ENCODE measurements at regions not wholly inside any gene's neighbourhood (a gene's known extent, or its start where the extent isn't known, plus 50 kb on each side); places are given as distances from the start of the nearest gene placed in this dataset.
"Not testable (repeated sequence)": the region's sequence is repeated elsewhere in the genome, so short reads cannot be mapped to it uniquely, and the experiment has no call there.

DNA sequence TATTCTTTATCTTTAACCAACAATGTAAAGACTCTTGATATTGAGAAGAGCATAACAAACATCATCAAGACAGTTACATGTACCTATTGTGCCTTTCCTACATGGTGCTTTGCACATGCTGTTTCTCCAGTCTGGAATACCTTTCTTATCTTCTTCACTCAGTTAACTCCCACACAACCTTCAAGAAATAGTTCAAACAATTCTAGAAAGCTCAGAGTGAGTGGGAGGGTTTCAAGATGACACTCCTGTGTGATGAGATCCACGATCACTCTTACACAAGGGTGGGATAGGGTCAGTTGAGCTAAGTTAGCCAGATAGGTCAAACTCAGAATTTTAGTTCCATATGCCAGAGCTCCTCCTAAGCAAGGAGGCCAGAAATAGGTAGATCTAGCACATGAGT is 915.5 kb downstream of the NR2F1-AS1 start:
- DNase-seq, result no peak

DNA sequence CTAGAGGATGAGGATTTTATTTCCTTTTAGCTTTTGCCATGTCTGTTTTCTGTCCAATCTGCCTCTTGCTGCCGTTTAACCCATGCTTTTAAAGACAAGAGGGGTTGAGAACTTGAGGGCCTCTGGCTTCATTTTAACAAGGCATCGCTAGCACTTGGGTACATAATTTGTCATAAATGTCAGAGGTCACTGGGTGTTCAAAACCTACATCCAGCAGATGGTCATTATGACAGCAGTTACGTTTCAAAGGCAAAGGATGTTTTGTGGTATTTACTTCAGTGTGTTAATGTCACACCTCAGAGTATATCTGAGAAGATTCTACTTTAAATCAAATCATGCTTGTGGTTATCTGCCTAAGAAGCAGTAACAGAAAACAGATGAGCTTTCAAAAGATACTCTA is 918.3 kb downstream of the NR2F1-AS1 start:
- DNase-seq, result no peak

DNA sequence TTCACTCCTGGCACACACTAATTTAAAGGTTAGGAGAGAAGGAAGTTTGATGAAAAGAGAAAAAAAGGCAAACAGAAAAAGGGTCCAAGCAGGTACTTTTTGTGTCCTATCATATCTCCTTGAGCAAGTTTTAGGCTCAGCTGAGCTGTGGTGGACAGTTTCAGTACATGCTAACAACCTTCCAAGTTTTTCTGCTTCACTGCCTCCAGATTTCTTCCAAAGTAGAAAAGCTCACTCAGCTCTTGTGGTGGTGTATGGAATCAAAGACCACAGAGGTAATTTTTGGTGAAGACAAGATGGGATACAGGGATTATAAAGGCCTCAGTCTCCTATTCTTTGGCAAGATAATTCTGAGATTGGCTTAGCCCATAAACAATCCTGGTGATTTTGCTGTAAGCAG is 921.8 kb downstream of the NR2F1-AS1 start:
- DNase-seq, result no peak

DNA sequence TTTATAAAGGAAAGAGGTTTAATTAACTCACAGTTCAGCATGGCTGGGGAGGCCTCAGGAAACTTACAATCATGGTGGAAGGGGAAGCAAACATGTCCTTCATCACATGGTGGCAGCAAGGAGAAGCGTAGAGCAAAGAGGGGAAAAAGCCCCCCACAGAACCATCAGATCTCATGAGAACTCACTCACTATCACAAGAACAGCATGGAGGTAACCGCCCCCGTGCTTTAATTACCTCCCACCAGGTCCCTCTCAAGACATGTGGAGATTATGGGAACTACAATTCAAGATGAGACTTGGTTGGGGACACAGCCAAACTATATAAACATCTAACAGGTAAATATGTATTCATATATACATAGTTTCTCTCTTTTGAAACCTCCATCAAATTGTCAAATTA is 926.4 kb downstream of the NR2F1-AS1 start:
- DNase-seq, result not testable (repeated sequence)

DNA sequence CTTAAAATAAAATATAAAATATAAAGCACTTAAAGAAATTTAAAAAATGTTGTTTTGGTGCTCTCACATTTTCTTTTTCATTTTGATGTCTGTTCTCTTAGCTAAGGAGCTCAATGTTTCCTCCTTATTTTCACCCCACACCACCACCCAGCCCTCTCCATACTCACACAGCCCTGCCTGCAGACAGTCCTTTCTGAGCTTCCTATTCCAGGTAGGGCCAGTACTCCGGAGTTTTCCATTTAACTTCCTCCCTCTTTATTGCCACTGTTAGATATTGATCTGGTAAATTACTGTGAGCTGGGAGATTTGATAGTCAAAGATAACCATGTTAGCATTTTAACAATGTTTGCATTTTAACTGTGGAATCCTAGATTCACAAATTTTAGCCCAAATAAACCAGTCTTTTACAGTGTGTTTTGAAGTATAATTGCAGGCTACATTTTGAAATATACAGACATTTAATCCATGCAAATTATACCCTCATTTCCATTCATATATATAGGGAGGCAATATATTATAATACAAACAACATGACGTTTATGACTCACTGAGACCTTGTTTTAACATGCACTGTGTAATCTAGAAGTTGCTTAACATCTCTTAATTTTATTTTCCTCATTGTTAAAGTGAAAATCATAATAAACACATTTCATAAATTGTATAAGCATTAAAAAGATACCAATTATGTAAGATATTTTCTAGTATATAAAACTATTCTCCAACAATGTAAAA is 927.1 kb downstream of the NR2F1-AS1 start:
- DNase-seq, result no peak

DNA sequence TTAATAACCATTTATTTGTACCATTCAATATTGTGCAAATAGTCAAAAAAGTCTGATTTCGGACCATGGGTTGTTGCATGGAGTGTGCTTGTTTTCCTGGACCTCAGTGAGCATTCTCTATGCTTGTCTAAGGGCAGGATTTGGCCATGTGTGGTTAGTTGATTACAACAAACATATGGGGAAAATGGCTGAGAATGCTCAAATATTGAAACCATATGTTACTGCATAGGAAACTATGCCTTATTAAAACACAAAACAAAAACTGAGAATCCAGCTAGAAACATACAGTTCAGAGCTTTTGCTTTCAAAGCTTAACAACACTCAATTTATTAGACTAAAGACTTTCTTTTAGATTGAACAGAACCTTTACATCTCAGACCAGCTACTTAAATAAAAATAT is 928.3 kb downstream of the NR2F1-AS1 start:
- DNase-seq, result no peak

DNA sequence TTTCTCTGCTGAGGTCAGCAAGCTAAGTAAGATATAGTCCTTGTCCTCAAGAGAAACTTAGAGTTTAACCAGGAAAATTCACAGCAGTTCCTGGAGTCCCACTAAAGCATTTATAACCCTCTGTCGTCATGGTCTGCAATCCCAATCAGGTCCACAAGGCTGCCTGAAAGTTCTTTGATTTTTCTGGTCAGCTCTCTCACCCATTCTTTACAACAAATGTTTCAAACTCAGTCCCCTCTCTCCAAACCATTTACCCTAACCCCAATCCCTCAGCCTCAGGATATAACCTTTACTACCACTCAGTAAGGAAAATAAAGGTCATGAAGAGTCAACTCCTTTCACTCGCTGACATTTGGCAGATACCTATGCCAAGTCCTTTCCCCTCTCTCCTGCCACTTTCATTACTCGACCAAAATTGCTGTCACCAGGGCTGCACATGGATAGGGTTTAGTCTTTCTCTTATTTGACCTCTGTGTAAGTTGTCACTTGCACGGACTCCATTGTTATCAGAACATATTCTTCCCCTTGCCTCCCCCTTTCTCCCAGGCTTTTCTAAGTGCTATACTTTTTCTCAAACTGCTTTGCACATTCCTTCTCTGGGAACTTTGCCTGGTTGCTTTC is 936.6 kb downstream of the NR2F1-AS1 start:
- DNase-seq, result no peak

DNA sequence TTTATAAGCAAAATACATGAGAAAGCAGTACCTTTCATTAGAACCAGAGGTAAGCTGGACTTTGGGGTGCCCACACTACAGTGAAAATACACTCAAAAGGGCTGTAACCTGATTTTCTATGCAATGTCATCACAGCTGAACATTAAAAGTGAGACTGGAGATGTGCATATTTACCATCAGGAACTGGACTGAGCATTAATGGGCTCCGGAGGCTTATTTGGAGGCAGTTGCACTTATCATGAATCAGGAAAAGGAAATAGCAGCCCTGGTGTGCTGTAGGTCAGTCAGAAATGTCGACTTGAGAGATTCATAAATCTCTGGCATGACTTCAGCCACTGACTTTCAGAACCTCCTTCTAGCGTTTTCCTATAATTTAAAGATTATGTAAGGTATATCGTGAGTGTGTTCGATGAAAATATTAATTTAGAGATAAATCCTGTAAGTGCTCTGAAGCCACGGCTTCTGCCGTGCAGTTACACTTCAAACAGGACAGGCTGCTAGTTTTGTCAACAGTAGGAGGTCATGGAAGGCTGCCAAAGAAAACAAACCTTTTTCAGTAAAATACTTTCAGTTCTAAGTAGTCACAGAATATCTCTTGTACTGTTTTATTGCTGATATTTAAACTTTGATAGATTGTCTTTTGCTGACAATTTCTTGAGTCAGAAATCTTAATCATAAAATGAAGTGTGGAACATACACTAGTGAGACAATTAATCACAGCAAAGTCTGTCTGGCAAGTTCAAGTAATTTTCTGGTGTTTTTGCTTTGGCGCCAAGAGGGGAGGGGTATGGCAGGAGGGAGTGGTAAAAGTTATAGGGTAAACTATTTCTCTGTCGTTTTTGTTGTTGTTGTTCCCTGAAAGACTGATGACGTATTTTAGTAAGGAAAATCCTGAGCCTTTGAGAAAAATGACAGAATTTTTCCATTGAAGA is 939.7 kb downstream of the NR2F1-AS1 start:
- DNase-seq, result no peak

DNA sequence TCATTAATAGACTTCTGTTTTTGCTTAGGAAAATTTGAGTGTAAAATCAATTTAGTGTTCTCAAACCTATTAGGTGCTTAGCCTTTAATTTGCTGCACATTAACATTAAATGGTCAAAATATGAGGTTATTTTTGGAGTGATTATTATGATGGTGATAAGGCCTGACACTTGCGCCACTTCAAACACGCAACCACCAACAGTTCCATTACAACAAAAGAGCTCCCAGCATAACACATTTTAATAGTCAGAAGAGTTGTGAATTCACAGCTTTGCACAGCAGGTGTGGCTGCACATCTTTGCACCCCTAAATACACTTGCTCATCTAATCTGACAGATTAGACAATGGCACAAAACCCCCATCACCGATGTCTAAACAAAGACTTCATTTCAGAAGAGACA is 940.7 kb downstream of the NR2F1-AS1 start:
- no peak for DNase-seq

DNA sequence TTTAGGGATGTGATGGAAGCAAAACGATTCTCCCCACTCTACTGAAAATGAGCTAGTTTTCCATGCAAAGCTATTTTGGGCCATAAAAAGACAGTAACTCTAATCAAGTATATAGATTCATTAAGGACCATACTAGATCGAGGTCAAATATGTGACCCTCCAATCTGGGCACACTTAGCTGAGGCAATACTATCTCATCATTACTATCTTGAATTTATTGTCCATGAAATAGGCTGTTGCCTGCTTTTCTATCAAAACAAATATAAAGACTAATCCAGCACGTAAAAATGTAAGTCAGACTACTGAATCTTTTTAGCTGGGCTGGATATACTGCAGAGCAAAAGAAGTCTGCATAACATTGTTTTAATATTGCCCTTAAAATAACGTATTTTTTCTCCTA is 943.1 kb downstream of the NR2F1-AS1 start:
- DNase-seq, result no peak

DNA sequence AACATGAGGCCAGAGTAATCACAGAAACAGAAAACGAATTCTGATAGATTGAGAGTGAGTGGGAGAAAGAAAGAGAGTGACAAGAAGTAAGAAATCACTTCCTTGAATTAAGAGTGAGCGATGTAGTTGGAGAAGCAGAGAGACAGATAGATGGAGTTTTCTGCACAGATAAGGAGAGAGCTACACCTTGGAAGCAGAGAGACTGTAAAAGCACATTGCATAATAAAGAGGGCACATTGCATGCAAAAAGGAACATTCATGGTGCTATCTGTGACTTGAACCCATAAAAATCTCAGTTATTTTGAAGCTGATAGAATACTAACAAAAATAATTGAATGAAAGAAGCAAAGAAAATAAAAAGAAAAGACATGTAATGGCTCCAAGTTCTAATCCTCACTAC is 943.8 kb downstream of the NR2F1-AS1 start:
- DNase-seq, result no peak

DNA sequence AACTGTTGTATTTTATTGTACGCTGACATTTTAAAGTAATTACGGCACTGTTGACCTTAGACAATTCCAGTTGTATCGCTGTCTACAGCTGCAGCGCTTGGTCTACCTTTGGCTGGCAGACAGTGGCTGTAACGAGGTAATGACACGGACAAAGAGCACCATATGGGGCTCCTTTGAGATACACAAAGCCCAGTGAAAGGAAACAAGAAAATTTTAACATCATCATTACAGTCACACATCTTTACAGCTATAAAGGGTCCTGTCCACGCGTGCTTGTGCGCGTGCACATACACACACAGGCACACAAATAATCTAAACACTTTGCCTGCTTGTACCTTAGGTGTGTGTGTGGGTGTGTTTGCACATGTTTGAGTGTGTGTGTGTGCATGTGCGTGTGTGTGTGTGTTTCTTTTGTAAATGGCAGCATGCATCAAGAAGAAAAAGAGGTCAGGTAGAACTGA is 946.0 kb downstream of the NR2F1-AS1 start:
- no peak for DNase-seq

DNA sequence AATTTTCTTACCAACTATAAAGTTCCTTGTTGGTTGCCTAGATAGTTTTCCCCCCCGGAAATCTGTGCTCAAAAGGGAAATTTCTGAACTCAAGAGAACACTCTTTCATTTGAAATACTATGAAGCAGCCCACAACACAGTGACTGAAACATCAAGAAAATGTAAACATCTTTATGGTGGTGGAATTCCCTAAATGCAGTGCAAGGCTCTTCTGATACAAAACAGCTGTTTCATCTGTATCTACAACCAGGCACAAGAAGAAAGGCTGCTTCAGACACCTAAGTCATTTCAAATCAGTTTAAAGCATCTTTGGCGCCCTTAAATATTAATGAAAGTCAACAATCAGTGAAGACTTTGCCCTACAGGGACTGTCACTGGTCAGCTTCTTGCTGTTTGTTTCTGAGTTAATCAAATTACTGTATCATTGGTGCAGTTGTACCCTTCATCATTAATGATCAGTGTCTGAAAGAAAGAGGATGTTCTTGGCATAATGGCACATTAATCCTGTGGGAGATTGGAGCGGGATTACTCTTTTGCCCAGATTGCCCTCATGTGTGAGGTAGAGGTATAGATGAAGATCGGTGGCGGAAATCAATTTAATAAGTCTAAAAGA is 947.0 kb downstream of the NR2F1-AS1 start:
- no peak for DNase-seq

DNA sequence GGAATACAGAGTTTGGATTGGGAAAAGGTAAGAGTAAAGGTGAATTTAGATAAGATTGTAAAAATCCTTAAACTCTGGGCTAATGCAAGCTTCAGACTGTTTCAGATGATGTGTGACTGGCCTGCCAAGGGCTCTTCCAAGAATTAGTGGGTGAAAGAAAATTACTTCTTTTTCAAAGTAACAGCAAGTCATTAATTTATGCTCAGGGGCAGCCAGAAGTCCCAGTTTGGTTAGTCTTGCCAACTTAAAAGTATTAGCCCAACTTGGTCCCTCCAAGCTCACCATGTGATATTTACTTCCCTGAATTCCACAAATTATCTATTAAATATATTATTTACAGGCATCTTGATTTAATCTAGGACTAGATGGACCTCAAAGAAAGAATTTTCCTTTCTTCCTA is 947.8 kb downstream of the NR2F1-AS1 start:
- DNase-seq, result no peak

DNA sequence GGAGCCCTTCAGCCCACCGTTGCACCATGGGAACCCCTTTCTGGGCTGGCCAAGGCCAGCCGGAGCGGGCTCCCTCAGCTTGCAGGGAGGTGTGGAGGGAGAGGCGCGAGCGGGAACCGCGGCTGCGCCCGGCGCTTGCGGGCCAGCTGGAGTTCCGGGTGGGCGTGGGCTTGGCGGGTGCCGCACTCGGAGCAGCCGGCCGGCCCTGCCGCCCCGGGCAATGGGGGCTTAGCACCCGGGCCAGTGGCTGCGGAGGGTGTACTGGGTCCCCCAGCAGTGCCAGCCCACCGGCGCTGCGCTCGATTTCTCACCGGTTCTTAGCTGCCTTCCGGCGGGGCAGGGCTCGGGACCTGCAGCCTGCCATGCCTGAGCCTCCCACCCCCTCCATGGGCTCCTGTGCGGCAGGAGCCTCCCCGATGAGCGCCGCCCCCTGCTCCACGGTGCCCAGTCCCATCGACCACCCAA is 949.8 kb downstream of the NR2F1-AS1 start:
- DNase-seq, result not testable (repeated sequence)

DNA sequence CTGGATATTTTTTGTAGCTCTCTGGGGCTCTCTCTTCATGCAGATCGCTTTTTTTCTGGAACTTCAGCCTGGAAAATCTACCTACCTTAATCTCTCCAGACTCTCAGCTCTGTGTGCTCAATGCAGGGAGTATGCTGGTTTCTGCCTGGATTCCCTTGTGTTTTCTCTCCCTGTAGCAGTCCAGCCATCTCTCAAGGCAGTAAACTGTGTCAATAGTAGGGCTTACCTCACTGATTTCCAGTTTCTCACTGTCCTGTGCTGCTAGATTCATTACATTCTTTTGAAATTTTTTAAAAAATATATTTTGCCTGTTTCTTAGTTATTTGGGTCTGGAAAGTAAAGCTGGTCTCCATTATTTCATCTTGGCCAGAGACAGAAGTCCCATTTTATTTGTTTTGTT is 951.4 kb downstream of the NR2F1-AS1 start:
- DNase-seq, result no peak

DNA sequence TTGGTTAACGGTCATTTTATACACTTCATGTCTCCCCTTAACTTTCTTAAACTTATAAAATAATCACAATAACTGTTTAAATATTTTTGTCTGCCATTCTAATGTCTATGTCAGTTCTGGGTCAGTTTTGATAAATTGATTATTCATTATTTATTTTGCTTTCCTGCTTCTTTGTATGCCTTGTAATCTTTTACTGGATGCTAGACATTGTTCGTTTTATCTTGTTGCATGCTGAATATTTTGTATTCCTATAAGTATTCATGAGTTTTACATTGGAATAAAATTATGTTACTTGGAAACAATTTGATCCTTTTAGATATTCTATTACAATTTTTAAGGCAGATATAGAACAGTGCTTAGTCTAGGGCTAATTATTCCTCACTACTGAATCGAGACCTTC is 952.0 kb downstream of the NR2F1-AS1 start:
- DNase-seq, result no peak

DNA sequence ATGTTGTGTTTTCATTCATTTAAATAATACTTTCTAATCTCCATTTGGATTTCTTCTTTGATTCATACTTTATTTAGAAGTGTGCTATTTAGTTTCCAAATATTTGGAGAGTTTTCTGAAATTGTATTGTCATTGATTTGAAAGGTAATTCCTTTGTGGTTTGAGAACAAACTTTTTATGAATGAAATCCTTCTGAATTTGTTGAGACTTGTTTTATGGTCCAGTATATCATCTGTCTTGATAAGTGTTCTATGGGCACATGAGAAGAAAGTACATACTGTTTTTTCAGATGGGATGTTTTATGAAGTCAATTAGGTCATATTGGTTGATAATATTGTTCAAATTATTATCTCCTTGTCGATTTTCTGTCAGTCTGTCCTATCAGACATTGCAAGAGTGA is 953.8 kb downstream of the NR2F1-AS1 start:
- no peak for DNase-seq

DNA sequence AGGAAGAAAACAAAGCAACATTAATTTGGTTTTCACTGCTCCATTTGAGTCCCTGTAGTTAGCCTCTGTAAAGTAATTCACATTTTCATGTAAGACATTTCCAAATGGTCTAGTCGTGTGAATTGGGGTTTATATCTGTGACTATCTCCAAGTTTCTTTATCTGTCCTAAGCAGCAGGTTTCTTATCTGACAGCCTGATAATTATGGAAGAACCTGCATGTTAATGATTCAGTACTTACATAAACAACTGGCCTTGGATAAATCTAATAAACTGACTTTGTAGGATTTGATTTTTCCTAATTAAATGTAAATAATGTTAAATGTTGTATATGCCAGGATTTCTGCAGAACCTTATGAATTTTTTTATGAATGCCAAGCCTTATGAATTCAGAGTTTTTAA is 964.9 kb downstream of the NR2F1-AS1 start:
- DNase-seq, result no peak

DNA sequence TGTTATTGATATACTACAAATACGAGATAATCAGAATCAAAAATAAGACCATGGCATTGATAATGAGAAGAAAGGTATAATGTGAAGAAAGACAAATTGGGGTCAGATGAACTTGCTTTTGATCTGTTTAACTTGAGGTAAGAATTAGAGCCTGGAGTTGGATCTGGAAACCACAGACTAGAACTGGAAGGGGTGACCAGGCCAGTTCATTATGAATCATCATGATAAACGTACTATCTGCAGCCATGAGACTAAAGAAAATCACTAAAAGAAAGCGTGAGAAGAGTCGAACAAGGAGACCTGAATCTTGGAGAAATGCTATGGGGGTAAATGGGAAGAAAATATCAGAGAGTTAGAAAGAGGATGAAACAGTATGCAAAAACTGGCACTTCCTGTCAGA is 967.5 kb downstream of the NR2F1-AS1 start:
- no peak for DNase-seq

DNA sequence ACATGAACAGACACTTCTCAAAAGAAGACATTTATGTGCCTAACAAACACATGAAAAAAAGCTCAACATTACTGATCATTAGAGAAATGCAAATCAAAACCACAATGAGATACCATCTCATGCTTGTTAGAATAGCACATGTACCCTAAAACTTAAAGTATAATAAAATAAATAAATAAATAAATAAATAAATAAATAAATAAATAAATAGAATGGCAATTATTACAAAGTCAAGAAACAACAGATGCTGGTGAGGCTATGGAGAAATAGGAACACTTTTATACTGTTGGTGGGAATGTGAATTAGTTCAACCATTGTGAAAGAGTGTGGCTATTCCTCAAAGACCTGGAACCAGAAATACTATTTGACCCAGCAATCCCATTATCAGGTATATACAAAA is 970.6 kb downstream of the NR2F1-AS1 start:
- DNase-seq, result not testable (repeated sequence)

DNA sequence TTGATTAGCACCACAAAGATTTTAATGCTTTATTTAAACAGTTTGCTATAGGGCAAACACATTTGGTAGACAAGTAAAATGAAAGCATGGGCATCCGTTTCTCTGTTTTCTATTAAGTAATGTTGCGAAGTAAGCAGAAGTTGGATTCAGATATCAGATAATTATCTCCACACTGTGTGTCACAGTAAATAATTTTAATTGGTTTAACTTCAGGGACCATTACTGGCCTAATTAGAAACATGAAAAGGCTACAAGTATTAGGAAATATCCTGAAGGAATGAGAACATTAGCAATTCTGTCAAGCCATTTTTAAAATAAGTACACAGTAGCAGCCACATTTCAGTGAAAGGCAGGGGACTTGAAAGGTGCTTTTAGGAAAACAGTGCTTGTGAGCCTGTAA is 975.4 kb downstream of the NR2F1-AS1 start:
- DNase-seq, result no peak

DNA sequence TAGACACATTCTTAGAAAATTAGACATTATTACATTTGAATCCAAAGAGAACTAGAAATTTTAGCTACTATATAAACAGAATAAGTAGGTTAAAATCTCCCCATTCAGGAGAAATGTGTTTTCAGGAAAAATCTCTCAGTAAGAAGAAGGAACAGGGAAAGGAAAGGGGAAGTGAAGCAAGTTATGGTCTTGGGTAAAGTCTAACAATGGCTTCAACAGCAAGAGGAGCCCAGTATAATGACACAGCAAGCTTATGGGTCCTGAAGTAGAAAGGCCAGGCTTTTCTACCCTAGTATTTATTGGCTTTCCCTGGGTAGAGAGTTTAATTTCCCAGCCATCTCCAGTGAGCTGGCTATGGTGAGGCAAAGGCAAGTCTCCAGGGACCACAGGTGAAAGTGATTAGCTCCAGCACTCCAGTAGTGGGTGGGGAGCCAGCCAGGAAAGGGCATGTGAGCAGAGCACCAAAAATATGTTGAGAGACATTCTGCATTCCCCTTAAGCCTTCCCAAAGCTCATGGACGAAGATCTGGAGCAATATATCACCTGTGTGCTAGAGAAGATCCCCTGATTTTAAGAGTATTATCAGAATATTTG is 981.7 kb downstream of the NR2F1-AS1 start:
- DNase-seq, result no peak
